BE2C (cell line): ENCODE measurements at regions not wholly inside any gene's neighbourhood (a gene's known extent, or its start where the extent isn't known, plus 50 kb on each side); places are given as distances from the start of the nearest gene placed in this dataset.

ENCODE experiments used
- DNase-seq: peaks from one replicate; pipeline ENCODE4 v3.0.0-alpha.2; 2020
- H3K27me3 ChIP-seq: fragments of 250-450 bp; sonication (Bioruptor Pico); 2 replicates; pipeline ENCODE4 v1.5.1; 2020; ENCODE audit warnings: mild to moderate bottlenecking
- H3K36me3 ChIP-seq: fragments of 250-450 bp; sonication (Bioruptor Pico); 2 replicates; pipeline ENCODE4 v1.5.1; 2020; ENCODE audit warnings: mild to moderate bottlenecking
- H3K4me1 ChIP-seq: fragments of 250-450 bp; sonication (Bioruptor Pico); 2 replicates; pipeline ENCODE4 v1.5.1; 2020
- H3K4me3 ChIP-seq: 2 replicates; pipeline ENCODE4 v1.5.1; 2011; ENCODE audit warnings: low read depth, low read length
- H3K9me3 ChIP-seq: fragments of 250-450 bp; sonication (Bioruptor Pico); 2 replicates; pipeline ENCODE4 v1.5.1; 2020
- CTCF ChIP-seq: IDR thresholded peaks from 2 replicates; pipeline ENCODE4 v1.5.1; 2012; ENCODE audit warnings: mild to moderate bottlenecking, low read depth, low read length

- H3K4me3 ChIP-seq = no peak overlapping the region
- H3K9me3 ChIP-seq = no peaks in the 10 kb centered on the region
- no peaks in the 10 kb centered on the region for H3K36me3 ChIP-seq
- H3K4me1 ChIP-seq = no peaks in the 10 kb centered on the region
- no peak for TF ChIP-seq CTCF
- DNase-seq = no peak
- H3K27me3 ChIP-seq = 0 out of 2 replicates have a peak, but pooled peaks cover 5% of the 10 kb centered on the region
Observed at GRCh38 chr22:49451070-49451840, 376.4 kb downstream of the BRD1 start.

- TF ChIP-seq CTCF = no peak
- Histone ChIP-seq H3K36me3 (no peaks in the 10 kb centered on the region), H3K9me3 (no peaks in the 10 kb centered on the region), H3K4me3 (no peak overlapping the region), H3K4me1 (no peaks in the 10 kb centered on the region), H3K27me3 (0 out of 2 replicates have a peak, but pooled peaks cover 5% of the 10 kb centered on the region)
- DNase-seq = no peak
Observed at GRCh38 chr22:49450498-49450897, 377.2 kb downstream of the BRD1 start.

GRCh38 chr22:49449811-49450446 is 377.7 kb downstream of the BRD1 start:
- H3K36me3 ChIP-seq = no peaks in the 10 kb centered on the region
- 0 out of 2 replicates have a peak, but pooled peaks cover 5% of the 10 kb centered on the region for H3K27me3 ChIP-seq
- no peak for TF ChIP-seq CTCF
- no peaks in the 10 kb centered on the region for H3K9me3 ChIP-seq
- H3K4me1 ChIP-seq = no peaks in the 10 kb centered on the region
- H3K4me3 ChIP-seq = no peak overlapping the region
- no peak for DNase-seq

- no peak for TF ChIP-seq CTCF
- 0 out of 2 replicates have a peak, but pooled peaks cover 5% of the 10 kb centered on the region for H3K27me3 ChIP-seq
- no peak overlapping the region for H3K4me3 ChIP-seq
- no peaks in the 10 kb centered on the region for H3K9me3 ChIP-seq
- H3K4me1 ChIP-seq = no peaks in the 10 kb centered on the region
- no peaks in the 10 kb centered on the region for H3K36me3 ChIP-seq
- no peak for DNase-seq
Observed at GRCh38 chr22:49449377-49449776, 378.3 kb downstream of the BRD1 start.

GRCh38 chr22:49448526-49448925 is 379.1 kb downstream of the BRD1 start:
- H3K27me3 ChIP-seq = 0 out of 2 replicates have a peak, but pooled peaks cover 5% of the 10 kb centered on the region
- no peaks in the 10 kb centered on the region for H3K36me3 ChIP-seq
- no peak overlapping the region for H3K4me3 ChIP-seq
- no peaks in the 10 kb centered on the region for H3K4me1 ChIP-seq
- no peak for DNase-seq
- H3K9me3 ChIP-seq = no peaks in the 10 kb centered on the region
- no peak for TF ChIP-seq CTCF

- H3K36me3 ChIP-seq = no peaks in the 10 kb centered on the region
- H3K9me3 ChIP-seq = no peaks in the 10 kb centered on the region
- H3K27me3 ChIP-seq = 0 out of 2 replicates have a peak, but pooled peaks cover 5% of the 10 kb centered on the region
- no peak overlapping the region for H3K4me3 ChIP-seq
- TF ChIP-seq CTCF = no peak
- DNase-seq = no peak
- H3K4me1 ChIP-seq = no peaks in the 10 kb centered on the region
Observed at GRCh38 chr22:49447837-49448236, 379.8 kb downstream of the BRD1 start.
